Urinary bladder (tissue), 3 donors: ENCODE measurements at regions not wholly inside any gene's neighbourhood (a gene's known extent, or its start where the extent isn't known, plus 50 kb on each side); places are given as distances from the start of the nearest gene placed in this dataset.
A peak's percentile ranks its signal among the peaks of the same experiment; 100 is the strongest.
"Not testable (repeated sequence)": the region's sequence is repeated elsewhere in the genome, so short reads cannot be mapped to it uniquely, and the experiment has no call there.

Experiments
- DNase-seq: peaks from one replicate; pipeline ENCODE4 v3.0.0-alpha.2; 2015; ENCODE audit errors: extremely low spot score
- H3K27ac ChIP-seq: one replicate; pipeline ENCODE4 v1.5.1; 2013; ENCODE audit warnings: low read depth, mild to moderate bottlenecking, moderate library complexity
- H3K36me3 ChIP-seq: one replicate; pipeline ENCODE4 v1.6.1; 2013; ENCODE audit warnings: mild to moderate bottlenecking, moderate library complexity; ENCODE audit not compliant: insufficient read depth
- H3K4me1 ChIP-seq: one replicate; pipeline ENCODE4 v1.6.1; 2013; ENCODE audit warnings: mild to moderate bottlenecking, moderate library complexity; ENCODE audit not compliant: insufficient read depth
- H3K4me3 ChIP-seq: one replicate; pipeline ENCODE4 v1.5.1; 2013; ENCODE audit warnings: low read depth, low read length
- WGBS: extraction: QIAGEN DNeasy Blood & Tissue Kit; methylation state at CpG from one replicate; pipeline ENCODE4 v1.1.7; 2013; 5-methylcytosine and 5-hydroxymethylcytosine counted together
- donor health status: healthy with polysubstance abuse.
- donor health status: healthy.

- Histone ChIP-seq H3K4me1 (no peaks in the 10 kb centered on the region), H3K36me3 (no peaks in the 10 kb centered on the region), H3K27ac (no peak overlapping the region), H3K4me3 (no peak overlapping the region)
- DNase-seq: no peak
- WGBS: 62% methylated on average over 3 of the region's 3 CpGs
These were observed 61.6 kb upstream of the CEP85L start for GRCh38 chr6:118712969-118713368.

GRCh38 chr6:118710616-118711015 is 59.2 kb upstream of the CEP85L start:
- Histone ChIP-seq H3K4me1 (no peaks in the 10 kb centered on the region), H3K4me3 (no peak overlapping the region), H3K27ac (no peak overlapping the region), H3K36me3 (no peaks in the 10 kb centered on the region)
- no peak for DNase-seq
- 89% methylated on average over 5 of the region's 5 CpGs for WGBS

GRCh38 chr6:118709859-118710350 is 58.5 kb upstream of the CEP85L start:
- Histone ChIP-seq H3K27ac (no peak overlapping the region), H3K36me3 (no peaks in the 10 kb centered on the region), H3K4me3 (peak overlapping the region; percentile 32), H3K4me1 (no peaks in the 10 kb centered on the region)
- DNase-seq: no peak
- 23% methylated on average over 3 of the region's 3 CpGs for WGBS

- H3K4me3 ChIP-seq: peak overlapping the region; percentile 32
- no peak overlapping the region for H3K27ac ChIP-seq
- no peaks in the 10 kb centered on the region for H3K4me1 ChIP-seq
- 21% methylated on average over 5 of the region's 5 CpGs for WGBS
- DNase-seq: no peak
- no peaks in the 10 kb centered on the region for H3K36me3 ChIP-seq
These were observed 57.4 kb upstream of the CEP85L start for GRCh38 chr6:118708744-118709143.

- DNase-seq: no peak
- WGBS: 90% methylated on average over 3 of the region's 3 CpGs
- Histone ChIP-seq H3K36me3 (no peaks in the 10 kb centered on the region), H3K4me1 (no peaks in the 10 kb centered on the region), H3K4me3 (no peak overlapping the region), H3K27ac (no peak overlapping the region)
These were observed 56.7 kb upstream of the CEP85L start for GRCh38 chr6:118708055-118708454.

- Histone ChIP-seq H3K4me1 (no peaks in the 10 kb centered on the region), H3K27ac (no peak overlapping the region), H3K4me3 (no peak overlapping the region), H3K36me3 (no peaks in the 10 kb centered on the region)
- WGBS: 97% methylated on average over 3 of the region's 3 CpGs
- no peak for DNase-seq
These were observed 55.3 kb upstream of the CEP85L start for GRCh38 chr6:118706702-118707101.

- Histone ChIP-seq H3K4me3 (no peak overlapping the region), H3K36me3 (no peaks in the 10 kb centered on the region), H3K27ac (no peak overlapping the region), H3K4me1 (no peaks in the 10 kb centered on the region)
- no peak for DNase-seq
- WGBS: 33% methylated on average over 4 of the region's 4 CpGs
These were observed 54.4 kb upstream of the CEP85L start for GRCh38 chr6:118705544-118706491.

- Histone ChIP-seq H3K27ac (no peak overlapping the region), H3K36me3 (no peaks in the 10 kb centered on the region), H3K4me3 (no peak overlapping the region), H3K4me1 (no peaks in the 10 kb centered on the region)
- no peak for DNase-seq
- WGBS: 75% methylated on average over 3 of the region's 3 CpGs
These were observed 53.5 kb upstream of the CEP85L start for GRCh38 chr6:118704915-118705314.

GRCh38 chr6:118701260-118701659 is 49.9 kb upstream of the CEP85L start:
- 96% methylated on average over 3 of the region's 3 CpGs for WGBS
- H3K4me1 ChIP-seq, DNase-seq, H3K36me3 ChIP-seq, H3K27ac ChIP-seq, H3K4me3 ChIP-seq: not testable (repeated sequence)
